IMR-90 (cell line): ENCODE measurements at regions not wholly inside any gene's neighbourhood (a gene's known extent, or its start where the extent isn't known, plus 50 kb on each side); places are given as distances from the start of the nearest gene placed in this dataset.
A peak's percentile ranks its signal among the peaks of the same experiment; 100 is the strongest.

Experiments used
- ATAC-seq: fragments of 200-7000 bp; cut with Tn5 transposase; 2 replicates; pipeline ENCODE4 v1.9.1; 2020; ENCODE audit warnings: low read depth, mild to moderate bottlenecking, moderate library complexity
- BruUV-seq: library from RNA; stranded (reverse); fragments of 400-500 nt; replicated peaks from 2 replicates; lab custom pipeline; 2021; lab: Mats Ljungman, UMichigan
- CTCF ChIA-PET: fragments of 300-600 bp; formaldehyde crosslinking; extraction: SDS; loops from one replicate; lab custom pipeline; 2021; ENCODE audit warnings: antibody characterized with exemption; lab: Yijun Ruan, JAX
- POLR2A ChIA-PET: fragments of 300-600 bp; sonication (Branson Sonifier 250); formaldehyde crosslinking; loops from one replicate; lab custom pipeline; 2022; ENCODE audit warnings: antibody characterized with exemption; ENCODE audit not compliant: unreplicated experiment; lab: Charles Lee
- DNase-seq: peaks from one replicate; pipeline ENCODE4 v3.0.0; 2013
- H2AFZ ChIP-seq: replicated peaks from 2 replicates; pipeline ENCODE3; 2013; ENCODE audit warnings: low read length, mild to moderate bottlenecking; ENCODE audit not compliant: poor library complexity
- H2AK5ac ChIP-seq: 2 replicates; pipeline ENCODE4 v1.6.1; 2013; ENCODE audit warnings: low read depth, low read length, inconsistent platforms
- H2AK9ac ChIP-seq: replicated peaks from 2 replicates; pipeline ENCODE3; 2013; ENCODE audit warnings: mild to moderate bottlenecking, low read depth, low read length, moderate library complexity; ENCODE audit not compliant: poor library complexity
- H2BK120ac ChIP-seq: 2 replicates; pipeline ENCODE4 v1.6.1; 2013; ENCODE audit warnings: low read depth, low read length, inconsistent platforms
- H2BK15ac ChIP-seq: 3 replicates; pipeline ENCODE4 v1.6.1; 2013; ENCODE audit warnings: low read depth, low read length, inconsistent platforms
- H2BK20ac ChIP-seq: 2 replicates; pipeline ENCODE4 v1.6.1; 2013; ENCODE audit warnings: low read depth, mild to moderate bottlenecking, inconsistent platforms, low read length, moderate library complexity
- H2BK5ac ChIP-seq: 2 replicates; pipeline ENCODE4 v1.6.1; 2013; ENCODE audit warnings: mild to moderate bottlenecking, low read depth, low read length, inconsistent platforms; ENCODE audit not compliant: poor library complexity, severe bottlenecking
- H3K14ac ChIP-seq: replicated peaks from 2 replicates; pipeline ENCODE4 v1.6.1; 2013; ENCODE audit warnings: low read depth, low read length, inconsistent platforms
- H3K18ac ChIP-seq: 2 replicates; pipeline ENCODE4 v1.6.1; 2013; ENCODE audit warnings: low read depth, low read length, control low read depth
- H3K23ac ChIP-seq: 2 replicates; pipeline ENCODE4 v1.6.1; 2013; ENCODE audit warnings: low read depth, low read length, inconsistent platforms
- H3K27ac ChIP-seq: 2 replicates; pipeline ENCODE4 v1.5.1; 2013; ENCODE audit warnings: mild to moderate bottlenecking, control low read depth, low read length; ENCODE audit not compliant: insufficient read depth
- H3K27me3 ChIP-seq: 2 replicates; pipeline ENCODE4 v1.6.1; 2013; ENCODE audit warnings: low read length; ENCODE audit not compliant: control insufficient read depth, insufficient read depth
- H3K36me3 ChIP-seq: 2 replicates; pipeline ENCODE4 v1.6.1; 2013; ENCODE audit warnings: low read length, mixed read lengths; ENCODE audit not compliant: control insufficient read depth, insufficient read depth
- H3K4ac ChIP-seq: 2 replicates; pipeline ENCODE4 v1.6.1; 2013; ENCODE audit warnings: low read depth, low read length, inconsistent platforms
- H3K4me1 ChIP-seq: 2 replicates; pipeline ENCODE4 v1.6.1; 2013; ENCODE audit warnings: low read length, mixed read lengths; ENCODE audit not compliant: control insufficient read depth, insufficient read depth
- H3K4me2 ChIP-seq: 2 replicates; pipeline ENCODE4 v1.6.1; 2013; ENCODE audit warnings: low read depth, mild to moderate bottlenecking, control low read depth, low read length, moderate library complexity
- H3K4me3 ChIP-seq: 2 replicates; pipeline ENCODE4 v1.5.1; 2013; ENCODE audit warnings: low read depth, mild to moderate bottlenecking, control low read depth, low read length, moderate library complexity; ENCODE audit not compliant: insufficient read depth
- H3K56ac ChIP-seq: 2 replicates; pipeline ENCODE4 v1.6.1; 2013; ENCODE audit warnings: low read length, inconsistent platforms; ENCODE audit not compliant: insufficient read depth; ENCODE audit errors: extremely low read depth
- H3K79me1 ChIP-seq, 2 experiments: 2 replicates each; pipeline ENCODE4 v1.6.1; 2013; ENCODE audit warnings: low read length in 2 of 2, inconsistent platforms in 1 of 2, low read depth in 1 of 2
- H3K9ac ChIP-seq: 2 replicates; pipeline ENCODE4 v1.6.1; 2013; ENCODE audit warnings: low read depth, low read length, control low read depth
- H3K9me1 ChIP-seq: 2 replicates; pipeline ENCODE4 v1.6.1; 2013; ENCODE audit warnings: low read length, inconsistent platforms; ENCODE audit not compliant: insufficient read depth
- H3K9me3 ChIP-seq: 2 replicates; pipeline ENCODE4 v1.6.1; 2013; ENCODE audit warnings: low read length; ENCODE audit not compliant: control insufficient read depth, insufficient read depth
- H4K20me1 ChIP-seq: 2 replicates; pipeline ENCODE4 v1.6.1; 2013; ENCODE audit warnings: low read length, inconsistent platforms; ENCODE audit not compliant: insufficient read depth
- H4K5ac ChIP-seq: 2 replicates; pipeline ENCODE4 v1.6.1; 2013; ENCODE audit warnings: mild to moderate bottlenecking, low read depth, low read length, control low read depth
- H4K8ac ChIP-seq, 2 experiments: 2 replicates each; pipeline ENCODE4 v1.6.1; 2013; ENCODE audit warnings: low read depth in 2 of 2, low read length in 2 of 2, control low read depth in 1 of 2, inconsistent platforms in 1 of 2
- H4K91ac ChIP-seq: 2 replicates; pipeline ENCODE4 v1.6.1; 2013; ENCODE audit warnings: low read depth, low read length, inconsistent platforms; ENCODE audit not compliant: insufficient read depth
- MAZ ChIP-seq: IDR thresholded peaks from 2 replicates; pipeline ENCODE4 v1.6.1; 2012; ENCODE audit warnings: low read depth, mild to moderate bottlenecking, low read length, improper control_type of control experiment, moderate library complexity, borderline replicate concordance
- whole genome bisulfite sequencing, 2 experiments: methylation state at CpG; one replicate each; pipeline versions ENCODE4 v1.1.5 to v1.1.7; 2013; ENCODE audit warnings: missing lambda C conversion rate in 2 of 2; ENCODE audit not compliant: insufficient read length in 1 of 2; ENCODE audit errors: extremely low coverage in 2 of 2; 5-methylcytosine and 5-hydroxymethylcytosine counted together
- dilution Hi-C: fragments of 300-500 bp; cut with HindIII; formaldehyde crosslinking; loops from one replicate; pipeline ENCODE4 v1.14.3; 2018; ENCODE audit warnings: low sequenced_read_pairs; ENCODE audit not compliant: unreplicated experiment
- in situ Hi-C: fragments of 300-500 bp; cut with MboI; formaldehyde crosslinking; loops from 3 replicates; pipeline ENCODE4 v1.14.3; 2019; ENCODE audit warnings: low sequenced_read_pairs, inconsistent platforms, mixed read lengths
- intact Hi-C: fragments of 100-400 bp; cut with micrococcal nuclease; formaldehyde crosslinking; loops from 2 replicates; pipeline ENCODE4 v1.10.0; 2022

- Histone ChIP-seq H4K91ac (no peak overlapping the region), H3K27me3 (no peaks in the 10 kb centered on the region), H2AK5ac (no peak overlapping the region), H3K18ac (no peak overlapping the region), H2BK15ac (no peak overlapping the region), H3K14ac (no peak overlapping the region), H4K8ac (no peak overlapping the region), H3K23ac (no peak overlapping the region), H3K56ac (no peak overlapping the region), H4K5ac (no peak overlapping the region), H2BK120ac (no peak overlapping the region), H2BK20ac (no peak overlapping the region), H3K9me1 (no peaks in the 10 kb centered on the region), H2AFZ (no peak overlapping the region), H3K4me1 (0 out of 2 replicates have a peak, but pooled peaks cover 1% of the 10 kb centered on the region), H3K36me3 (no peaks in the 10 kb centered on the region), H2BK5ac (no peak overlapping the region), H2AK9ac (no peak overlapping the region), H3K4me3 (no peak overlapping the region), H3K4ac (no peak overlapping the region), H3K27ac (no peak overlapping the region), H3K9me3 (no peaks in the 10 kb centered on the region), H4K20me1 (no peaks in the 10 kb centered on the region), H3K9ac (no peak overlapping the region), H3K4me2 (no peak overlapping the region), H3K79me1 (no peaks in the 10 kb centered on the region)
- WGBS, 2 experiments, result no CpG with 5 or more reads among the region's 3 CpGs
- ATAC-seq (no peak), DNase-seq (peak; percentile 6)
- intact Hi-C loops, result no loop called here
- no TSS peak for BruUV-seq
- ChIA-PET POLR2A (no interaction called here), CTCF (no interaction called here)
- no peak for TF ChIP-seq MAZ
- dilution Hi-C loops, result no loop called here
- in situ Hi-C loops, result no loop called here
These were observed 283.0 kb downstream of the HTR1B start for GRCh38 chr6:77180326-77180725.
